PC-3 (cell line): ENCODE measurements at regions not wholly inside any gene's neighbourhood (a gene's known extent, or its start where the extent isn't known, plus 50 kb on each side); places are given as distances from the start of the nearest gene placed in this dataset.

ENCODE experiments used
- ATAC-seq: fragments of 200-7000 bp; cut with Tn5 transposase; 2 replicates; pipeline ENCODE4 v1.9.1; 2020; ENCODE audit warnings: mild to moderate bottlenecking, moderate library complexity
- BruUV-seq: library from RNA; stranded (reverse); fragments of 400-500 nt; replicated peaks from 2 replicates; lab custom pipeline; 2021; lab: Mats Ljungman, UMichigan
- CTCF ChIA-PET: fragments of 300-600 bp; sonication (Branson Sonifier 250); formaldehyde crosslinking; loops from one replicate; lab custom pipeline; 2022; ENCODE audit warnings: antibody characterized with exemption; lab: Charles Lee
- POLR2A ChIA-PET: fragments of 300-600 bp; sonication (Branson Sonifier 250); formaldehyde crosslinking; loops from one replicate; lab custom pipeline; 2022; ENCODE audit warnings: antibody characterized with exemption; ENCODE audit not compliant: unreplicated experiment; lab: Charles Lee
- DNase-seq: peaks from one replicate; pipeline ENCODE4 v3.0.0-alpha.2; 2015
- H2AFZ ChIP-seq: fragments of 300-600 bp; sonication (generic); 2 replicates; pipeline ENCODE4 v1.6.0; 2016; ENCODE audit warnings: antibody characterized with exemption, low read length
- H3F3A ChIP-seq: fragments of 300-600 bp; sonication (generic); one replicate; pipeline ENCODE4 v1.6.0; 2017; ENCODE audit warnings: antibody characterized with exemption, low read length, control low read depth, mild to moderate bottlenecking; ENCODE audit not compliant: unreplicated experiment
- H3K27ac ChIP-seq: fragments of 300-600 bp; sonication (generic); 2 replicates; pipeline ENCODE4 v1.5.1; 2016; ENCODE audit warnings: mild to moderate bottlenecking, low read length
- H3K27me3 ChIP-seq: fragments of 300-600 bp; sonication (generic); 2 replicates; pipeline ENCODE4 v1.6.1; 2016; ENCODE audit warnings: low read length, mixed read lengths
- H3K36me3 ChIP-seq: fragments of 300-600 bp; sonication (generic); 2 replicates; pipeline ENCODE4 v1.6.1; 2016; ENCODE audit warnings: low read depth, mixed run types, low read length, mixed read lengths
- H3K4me1 ChIP-seq: fragments of 300-600 bp; sonication (generic); 2 replicates; pipeline ENCODE4 v1.5.1; 2016; ENCODE audit warnings: low read length; ENCODE audit not compliant: insufficient read depth
- H3K4me2 ChIP-seq: fragments of 300-600 bp; sonication (generic); 2 replicates; pipeline ENCODE4 v1.6.0; 2016; ENCODE audit warnings: low read length
- H3K4me3 ChIP-seq: fragments of 300-600 bp; sonication (generic); 2 replicates; pipeline ENCODE4 v1.5.1; 2016; ENCODE audit warnings: mild to moderate bottlenecking, low read length, mixed read lengths
- H3K79me2 ChIP-seq: fragments of 300-600 bp; sonication (generic); 2 replicates; pipeline ENCODE4 v1.6.1; 2017; ENCODE audit warnings: low read length, mixed read lengths
- H3K9ac ChIP-seq: fragments of 300-600 bp; sonication (generic); 2 replicates; pipeline ENCODE4 v1.6.0; 2016; ENCODE audit warnings: mild to moderate bottlenecking, low read length
- H3K9me2 ChIP-seq: fragments of 300-600 bp; sonication (generic); replicated peaks from 2 replicates; pipeline ENCODE4 v1.6.1; 2016; ENCODE audit warnings: mixed run types, low read length, mixed read lengths
- H3K9me3 ChIP-seq: fragments of 300-600 bp; sonication (generic); 2 replicates; pipeline ENCODE4 v1.6.1; 2016; ENCODE audit warnings: low read length, mixed read lengths
- H4K20me1 ChIP-seq: fragments of 300-600 bp; sonication (generic); 2 replicates; pipeline ENCODE4 v1.6.1; 2016; ENCODE audit warnings: low read length, mixed read lengths
- CTCF ChIP-seq: fragments of 300-600 bp; sonication (generic); conservative IDR thresholded peaks from 2 replicates; pipeline ENCODE4 v1.5.1; 2017; ENCODE audit warnings: antibody characterized with exemption, low read depth, mild to moderate bottlenecking, low read length
- EZH2 ChIP-seq: fragments of 300-600 bp; sonication (generic); IDR thresholded peaks from one replicate; pipeline ENCODE4 v1.6.1; 2017; ENCODE audit warnings: antibody characterized with exemption, mild to moderate bottlenecking, low read length; ENCODE audit not compliant: unreplicated experiment
- EZH2phosphoT487 ChIP-seq: fragments of 300-600 bp; sonication (generic); IDR thresholded peaks from 2 replicates; pipeline ENCODE4 v1.6.1; 2018; ENCODE audit warnings: mild to moderate bottlenecking, antibody characterized with exemption, low read length, borderline replicate concordance
- intact Hi-C: fragments of 100-400 bp; cut with micrococcal nuclease; formaldehyde crosslinking; loops from 2 replicates; pipeline ENCODE4 v1.9.0; 2023

DNA sequence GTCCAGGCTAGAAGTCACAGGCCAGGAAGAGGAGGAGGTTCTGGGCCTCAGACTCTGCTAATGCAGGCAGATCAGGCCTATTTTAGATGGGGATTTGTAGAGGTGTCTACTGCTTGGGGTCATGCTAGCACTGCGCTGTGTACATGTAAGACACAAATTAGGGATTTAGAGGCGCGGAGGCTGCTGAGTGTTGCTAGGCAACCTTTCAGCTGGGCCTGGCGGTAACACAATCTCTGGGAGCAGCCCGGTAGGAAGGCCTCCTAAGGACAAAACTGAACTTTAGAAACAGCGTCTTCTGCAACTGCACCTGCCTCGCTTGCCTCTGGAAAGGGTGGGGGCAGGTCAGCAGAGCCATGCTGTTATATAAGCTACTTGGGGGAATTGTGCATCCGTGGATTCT, 147.9 kb downstream of the MACROH2A1 start:
- no peak overlapping the region for H3K9ac ChIP-seq
- CTCF ChIA-PET = no interaction called here
- no peaks in the 10 kb centered on the region for H3K36me3 ChIP-seq
- no peak for ATAC-seq
- BruUV-seq = no TSS peak
- H2AFZ ChIP-seq = no peak overlapping the region
- no peak for TF ChIP-seq EZH2
- no peak for TF ChIP-seq EZH2phosphoT487
- no peak for TF ChIP-seq CTCF
- no peaks in the 10 kb centered on the region for H3K9me2 ChIP-seq
- H3K27ac ChIP-seq = no peak overlapping the region
- H3F3A ChIP-seq = peaks cover 6% of the 10 kb centered on the region
- POLR2A ChIA-PET = no interaction called here
- DNase-seq = no peak
- no peak overlapping the region for H3K4me2 ChIP-seq
- H4K20me1 ChIP-seq = no peaks in the 10 kb centered on the region
- no peaks in the 10 kb centered on the region for H3K27me3 ChIP-seq
- H3K4me3 ChIP-seq = no peak overlapping the region
- no peaks in the 10 kb centered on the region for H3K9me3 ChIP-seq
- intact Hi-C loops = no loop called here
- H3K4me1 ChIP-seq = peaks cover 19% of the 10 kb centered on the region
- no peaks in the 10 kb centered on the region for H3K79me2 ChIP-seq

DNA sequence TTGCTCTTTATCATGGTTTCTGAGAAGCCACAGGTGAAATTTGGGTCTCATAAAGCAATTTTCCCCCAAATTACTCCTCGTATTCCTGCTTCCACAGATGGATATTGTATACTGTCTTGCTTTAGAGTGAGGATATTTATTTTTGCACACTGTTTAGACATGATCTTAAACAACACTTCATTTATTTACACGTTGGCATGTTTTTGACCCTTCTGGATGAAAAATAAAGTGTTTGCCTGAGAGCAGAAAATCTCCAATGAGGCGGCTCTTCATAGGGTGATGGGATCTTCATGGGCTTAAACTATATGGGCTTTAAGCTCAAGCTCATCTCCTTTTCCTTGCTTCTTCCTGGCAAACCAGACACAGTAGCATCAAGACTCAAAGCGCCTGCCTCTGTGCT, 148.4 kb downstream of the MACROH2A1 start:
- Histone ChIP-seq H4K20me1 (no peaks in the 10 kb centered on the region), H3K9me2 (no peaks in the 10 kb centered on the region), H3K36me3 (no peaks in the 10 kb centered on the region), H2AFZ (no peak overlapping the region), H3K4me2 (no peak overlapping the region), H3K9ac (no peak overlapping the region), H3K4me1 (peaks cover 23% of the 10 kb centered on the region), H3K9me3 (no peaks in the 10 kb centered on the region), H3K79me2 (no peaks in the 10 kb centered on the region), H3K27me3 (no peaks in the 10 kb centered on the region), H3K27ac (no peak overlapping the region), H3F3A (peaks cover 6% of the 10 kb centered on the region), H3K4me3 (no peak overlapping the region)
- TF ChIP-seq CTCF (no peak), EZH2phosphoT487 (no peak), EZH2 (no peak)
- no TSS peak for BruUV-seq
- intact Hi-C loops = no loop called here
- CTCF ChIA-PET = no interaction called here
- POLR2A ChIA-PET = no interaction called here
- DNase-seq (no peak), ATAC-seq (no peak)

- DNase-seq (no peak), ATAC-seq (no peak)
- Histone ChIP-seq H3K36me3 (no peaks in the 10 kb centered on the region), H3K79me2 (no peaks in the 10 kb centered on the region), H3K9me2 (no peaks in the 10 kb centered on the region), H3K4me2 (no peak overlapping the region), H3K27me3 (no peaks in the 10 kb centered on the region), H3K4me3 (no peak overlapping the region), H3K9me3 (no peaks in the 10 kb centered on the region), H3K4me1 (peaks cover 33% of the 10 kb centered on the region), H3F3A (peaks cover 6% of the 10 kb centered on the region), H4K20me1 (no peaks in the 10 kb centered on the region), H3K9ac (no peak overlapping the region), H3K27ac (no peak overlapping the region), H2AFZ (no peak overlapping the region)
- intact Hi-C loops = loop anchor here (5.0 kb wide), 1 partner anchor 73 kb away; no protein-coding TSS in a partner anchor
- ChIA-PET POLR2A (no interaction called here), CTCF (no interaction called here)
- no TSS peak for BruUV-seq
- no peak for TF ChIP-seq EZH2
- TF ChIP-seq CTCF = no peak
- no peak for TF ChIP-seq EZH2phosphoT487
These were observed 149.4 kb downstream of the MACROH2A1 start for GRCh38 chr5:135249658-135250057.
